ENCODE measurements at regions not wholly inside any gene's neighbourhood (a gene's known extent, or its start where the extent isn't known, plus 50 kb on each side); places are given as distances from the start of the nearest gene placed in this dataset.
"Not testable (repeated sequence)": the region's sequence is repeated elsewhere in the genome, so short reads cannot be mapped to it uniquely, and the experiment has no call there.

DNA sequence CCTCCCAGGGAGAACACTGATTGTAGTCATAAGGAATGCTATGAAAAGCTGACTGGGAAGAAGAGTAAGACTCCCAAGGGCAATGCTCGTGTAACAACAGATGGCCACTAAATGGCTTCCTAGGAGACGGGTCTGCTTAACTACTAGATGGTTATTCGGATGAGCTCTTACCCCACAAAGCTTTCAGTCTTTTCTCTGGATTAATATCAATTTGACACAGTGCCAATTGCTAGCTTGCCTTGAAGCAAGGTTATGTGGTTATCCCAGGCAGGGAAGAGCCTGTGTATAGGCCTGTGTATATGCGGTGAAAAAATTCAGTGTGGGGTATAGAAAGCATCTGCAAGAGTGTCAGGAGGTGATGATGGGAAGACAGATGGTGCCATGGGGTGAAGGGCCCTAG lies 86.4 kb upstream of the NOX3 start:
- H3K27ac ChIP-seq (ENCODE audit: low read depth, low read length), result no peak overlapping the region
- WGBS, 3 donors, result 74 to 85% (median 82%) methylated on average over 4 of the region's 4 CpGs

DNA sequence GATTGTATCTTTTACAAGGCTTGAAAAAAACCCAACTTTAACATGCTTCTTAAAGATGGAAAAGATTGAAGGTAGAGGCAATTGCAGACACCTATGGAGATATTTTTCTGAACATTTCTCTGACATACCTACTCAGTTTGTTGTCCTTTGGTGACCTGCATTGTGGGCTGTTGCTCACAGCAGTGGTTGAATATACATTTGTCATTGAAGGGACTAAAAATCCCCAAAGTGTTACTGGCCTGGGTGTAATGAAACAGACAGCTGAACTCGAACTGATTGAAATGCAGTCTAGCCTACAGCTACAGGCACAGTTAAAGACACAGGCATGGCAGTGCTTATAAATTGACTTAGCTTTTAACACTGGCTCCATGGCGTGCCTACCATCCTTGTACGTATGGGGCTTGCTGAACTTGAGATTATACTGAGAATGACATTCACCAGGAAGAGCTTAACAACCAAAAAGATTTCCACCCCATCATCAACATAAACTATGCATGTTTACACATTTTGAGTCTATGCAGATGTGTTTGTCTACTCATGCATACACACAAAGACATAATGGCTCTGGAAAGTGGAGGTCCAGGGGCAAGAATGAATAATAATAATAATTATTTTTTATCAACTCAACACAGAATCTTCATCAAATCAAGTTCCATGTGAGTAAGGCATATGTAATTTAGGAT lies 83.2 kb upstream of the NOX3 start:
- 74 to 89% (median 85%) methylated on average over 3 of the region's 3 CpGs for WGBS, 3 donors
- H3K27ac ChIP-seq (ENCODE audit: low read depth, low read length), result no peak overlapping the region

DNA sequence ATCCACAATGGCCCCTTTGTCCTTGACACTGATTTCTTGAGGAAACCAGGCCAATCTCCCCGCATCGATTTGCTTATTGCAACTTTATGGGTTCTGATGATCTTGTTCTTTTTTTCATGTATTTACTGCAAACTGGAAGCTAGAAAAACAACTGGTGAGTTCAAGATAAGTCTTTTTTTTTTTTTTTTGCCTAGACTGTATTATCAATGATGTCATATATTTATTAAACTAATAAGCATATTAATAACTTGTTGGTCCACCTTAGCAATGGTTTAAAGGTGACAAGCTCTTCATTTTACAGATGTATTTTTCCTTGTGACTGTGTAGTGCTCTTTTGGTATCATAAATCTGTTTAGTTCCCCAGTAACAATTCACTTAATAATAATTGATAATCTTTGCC lies 79.0 kb upstream of the NOX3 start:
- 96% methylated on average over 2 of the region's 2 CpGs for WGBS, 3 donors
- H3K27ac ChIP-seq (ENCODE audit: low read depth, low read length), result no peak overlapping the region

DNA sequence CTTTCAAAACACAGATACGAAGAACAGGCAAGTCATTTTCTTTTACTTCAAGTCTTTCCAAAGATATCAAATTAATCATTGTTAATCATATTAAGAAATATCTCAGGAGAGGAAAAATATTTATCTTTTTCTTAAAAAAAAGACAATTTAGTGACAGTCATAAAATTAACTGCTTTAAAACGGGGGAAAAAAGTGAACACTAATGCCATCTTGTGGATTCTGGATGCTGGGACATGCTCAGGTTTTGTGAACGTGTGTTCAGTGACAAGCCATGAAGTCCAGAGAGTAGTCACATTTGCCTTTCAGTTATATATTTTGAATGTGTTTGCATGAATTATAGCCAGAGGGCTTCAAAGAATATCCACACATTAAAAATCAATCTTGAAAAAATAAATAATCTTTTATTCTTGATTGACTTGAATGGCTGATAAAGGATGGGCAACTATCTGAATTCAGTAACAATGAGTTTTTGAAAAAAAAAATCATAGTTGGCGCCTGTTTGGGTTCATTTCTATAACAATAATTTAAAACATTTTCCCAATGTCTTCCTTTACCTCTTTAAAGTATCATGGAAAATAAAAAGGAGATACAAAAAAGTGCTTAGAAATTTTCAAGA lies 74.7 kb upstream of the NOX3 start:
- H3K27ac ChIP-seq (ENCODE audit: low read depth, low read length), result no peak overlapping the region
- WGBS, 3 donors, result 35 to 45% (median 45%) methylated on average over 4 of the region's 4 CpGs

DNA sequence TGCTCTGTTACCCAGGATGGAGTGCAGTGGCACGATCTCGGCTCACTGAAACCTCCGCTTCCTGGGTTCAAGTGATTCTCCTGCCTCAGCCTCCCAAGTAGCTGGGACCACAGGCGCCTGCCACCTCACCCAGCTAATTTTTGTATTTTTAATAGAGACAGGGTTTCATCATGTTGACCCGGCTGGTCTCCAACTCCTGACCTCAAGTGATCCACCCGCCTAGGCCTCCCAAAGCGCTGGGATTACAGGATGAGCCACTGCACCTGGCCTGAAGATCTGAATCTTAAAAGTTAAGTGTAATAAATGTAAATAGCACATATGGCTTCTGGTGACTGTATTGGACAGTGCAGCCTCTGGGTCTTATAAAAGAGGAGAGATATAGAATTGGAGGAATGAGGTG lies 74.2 kb upstream of the NOX3 start:
- H3K27ac ChIP-seq (ENCODE audit: low read depth, low read length), result not testable (repeated sequence)
- WGBS, 3 donors, result 92 to 94% (median 94%) methylated on average over 7 of the region's 7 CpGs

DNA sequence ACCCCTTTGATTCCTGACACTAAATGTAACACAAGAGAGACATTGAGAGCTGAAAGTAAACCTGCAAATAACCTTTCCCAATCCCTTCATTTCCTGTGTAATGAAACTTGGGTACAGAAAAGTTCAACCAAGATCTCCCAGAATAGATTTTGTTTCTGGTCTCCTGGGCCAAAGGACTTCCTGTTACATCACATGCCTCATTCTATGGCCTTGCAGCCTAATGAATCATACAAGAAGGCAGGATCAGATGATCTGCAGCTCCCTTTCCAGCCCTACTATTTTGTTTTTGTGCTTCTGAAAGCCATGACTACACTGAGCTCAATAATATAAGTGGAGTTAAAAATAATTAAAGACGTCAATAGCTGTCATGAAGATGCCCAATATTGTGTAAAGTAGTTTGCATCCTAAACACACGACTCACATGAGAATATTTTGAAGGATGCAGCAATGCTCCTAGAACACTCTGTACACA lies 73.4 kb upstream of the NOX3 start:
- 44 to 72% (median 50%) methylated on average over 2 of the region's 2 CpGs for WGBS, 3 donors
- no peak overlapping the region for H3K27ac ChIP-seq (ENCODE audit: low read depth, low read length)

DNA sequence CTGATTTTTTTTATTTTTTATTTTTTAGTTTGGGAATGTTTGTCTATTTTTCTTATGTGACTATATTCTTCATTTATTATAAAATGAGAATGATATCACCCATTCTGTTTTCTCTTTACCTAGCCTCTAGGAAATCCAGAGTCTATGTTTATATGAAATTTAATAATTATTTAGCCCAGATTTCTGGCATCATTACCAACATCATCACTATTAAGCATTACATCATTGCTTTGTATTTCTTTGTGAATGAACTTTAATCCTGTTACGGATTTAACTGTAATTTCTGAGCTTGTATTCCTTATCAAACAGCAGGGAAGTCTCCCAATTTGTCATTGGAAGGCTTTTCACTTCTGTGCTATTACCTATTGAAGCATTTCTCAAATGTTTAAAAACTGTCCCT lies 72.7 kb upstream of the NOX3 start:
- no peak overlapping the region for H3K27ac ChIP-seq (ENCODE audit: low read depth, low read length)
- WGBS, 3 donors, result 79 to 85% (median 80%) methylated on average over 1 of the region's 1 CpG

DNA sequence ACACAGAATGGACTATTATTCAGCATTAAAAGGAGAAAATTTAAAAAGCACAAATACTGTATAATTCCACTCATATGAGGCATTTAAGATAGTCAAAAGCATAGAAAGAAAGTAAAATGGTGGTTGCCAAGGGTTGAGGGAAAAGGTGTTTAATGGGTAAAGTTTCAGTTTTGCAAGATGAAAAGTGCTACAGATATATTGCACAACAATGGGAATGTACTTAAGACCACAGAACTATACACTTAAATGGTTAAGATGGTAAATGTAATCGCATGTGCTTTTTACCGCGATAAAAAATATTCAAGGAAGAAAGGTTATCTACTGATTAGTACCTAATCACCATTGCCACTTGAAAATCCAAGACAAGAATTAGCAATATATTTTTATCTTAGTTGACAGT lies 71.8 kb upstream of the NOX3 start:
- H3K27ac ChIP-seq (ENCODE audit: low read depth, low read length), result no peak overlapping the region
- 84 to 97% (median 90%) methylated on average over 3 of the region's 3 CpGs for WGBS, 3 donors

DNA sequence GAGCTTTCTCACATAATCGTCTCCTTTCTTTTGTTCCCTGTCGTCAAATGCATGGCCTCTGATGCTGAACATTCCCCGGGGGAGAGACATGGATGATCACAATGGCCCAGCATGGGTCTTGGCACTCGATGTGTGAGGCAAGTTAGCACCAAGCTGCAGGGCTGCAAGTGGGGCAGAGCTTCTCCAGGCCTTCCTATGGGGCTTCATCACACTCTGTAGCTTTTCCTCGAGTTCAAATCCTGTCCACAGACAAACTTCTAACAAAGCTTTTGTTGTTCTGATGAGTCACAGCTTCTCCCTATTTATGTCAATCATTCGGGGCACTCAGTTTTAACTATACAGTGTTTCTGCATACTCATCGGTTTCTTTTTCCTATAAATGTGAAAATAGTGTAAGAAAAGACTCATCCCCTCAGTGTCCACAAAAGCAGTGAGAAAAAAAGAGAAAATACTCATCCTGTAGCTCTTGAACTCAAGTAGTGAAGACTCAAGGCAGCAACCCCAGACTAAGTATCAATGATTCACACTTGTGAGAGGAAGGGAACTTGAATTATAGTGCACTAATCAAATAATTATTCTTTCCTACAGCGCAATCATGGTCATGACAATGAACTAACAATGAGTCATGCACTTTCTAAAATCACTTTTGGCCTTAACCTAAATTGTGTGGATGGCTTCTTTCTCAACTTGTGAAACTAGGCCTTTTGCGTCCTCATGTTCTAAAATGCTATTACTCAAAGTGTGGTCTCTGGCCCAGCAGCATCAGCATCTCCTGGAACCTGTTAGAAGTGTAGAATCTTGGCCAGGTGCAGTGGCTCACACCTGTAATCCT lies 68.4 kb upstream of the NOX3 start:
- 62 to 68% (median 66%) methylated on average over 9 of the region's 9 CpGs for WGBS, 3 donors
- H3K27ac ChIP-seq (ENCODE audit: low read depth, low read length), result no peak overlapping the region

DNA sequence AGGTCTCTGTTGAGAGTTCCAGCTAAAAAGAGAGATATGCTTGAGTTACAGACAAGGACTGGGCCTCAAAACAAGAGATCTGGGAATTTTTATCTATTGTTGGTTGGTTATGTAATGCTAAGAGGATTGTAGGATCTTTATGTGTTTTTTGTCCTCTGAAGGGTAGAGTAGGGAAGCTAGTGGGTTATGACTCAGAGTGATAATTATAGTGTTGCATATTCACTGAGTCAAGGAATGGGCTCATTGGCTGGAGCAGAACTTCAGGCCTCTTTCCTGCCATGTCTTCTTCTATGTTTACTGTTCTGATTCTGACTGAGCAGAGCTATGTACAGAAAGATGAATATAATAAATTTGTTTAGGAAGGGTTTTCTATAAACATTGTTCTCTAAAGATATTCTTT lies 66.1 kb upstream of the NOX3 start:
- no peak overlapping the region for H3K27ac ChIP-seq (ENCODE audit: low read depth, low read length)

DNA sequence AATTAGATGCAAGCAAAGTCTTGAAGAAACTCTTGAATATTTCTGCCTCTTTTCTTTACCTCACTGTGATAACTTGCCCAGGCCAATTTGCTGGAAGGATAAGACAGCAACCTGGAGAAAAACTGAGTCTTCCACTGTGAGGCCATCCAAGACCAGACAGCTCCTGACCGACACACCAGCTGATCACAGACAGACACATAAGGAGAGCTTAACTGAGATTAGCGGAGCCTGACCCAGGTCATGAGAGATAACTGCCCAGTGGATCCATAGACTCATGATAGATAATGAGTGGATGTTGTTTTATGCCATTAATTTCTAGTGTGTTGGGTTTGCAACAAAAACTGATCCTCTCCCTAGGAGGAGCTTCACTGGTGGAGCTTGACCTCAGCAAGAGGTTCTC lies 64.4 kb upstream of the NOX3 start:
- WGBS, 3 donors, result 92 to 96% (median 92%) methylated on average over 2 of the region's 2 CpGs
- H3K27ac ChIP-seq (ENCODE audit: low read depth, low read length), result no peak overlapping the region

DNA sequence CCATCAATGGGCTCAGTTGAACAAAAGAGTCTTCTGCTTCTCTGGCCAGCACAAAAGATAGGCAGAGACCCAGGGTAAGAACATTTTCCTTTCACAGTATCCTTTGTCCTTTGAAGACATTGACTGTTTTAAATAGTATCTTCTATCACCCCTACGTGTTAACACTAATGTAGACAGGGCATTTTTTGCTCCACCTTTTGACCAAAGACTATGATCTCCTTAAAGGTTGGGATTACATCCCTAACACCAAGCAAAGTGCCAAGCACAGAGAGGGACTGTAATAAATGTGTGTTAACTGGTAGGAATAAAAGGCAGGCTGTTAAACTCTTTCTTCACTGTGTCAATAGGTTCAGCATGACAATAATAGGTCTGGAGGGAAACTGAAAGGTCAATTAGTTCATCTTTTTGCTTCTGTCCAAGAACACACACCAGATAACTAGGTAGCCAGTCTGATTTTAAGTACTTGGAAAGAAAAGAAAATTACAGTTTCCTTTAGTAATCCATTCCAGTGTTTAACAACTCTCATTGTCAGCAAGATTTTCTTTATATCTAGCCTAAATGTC lies 63.6 kb upstream of the NOX3 start:
- WGBS, 3 donors, result 59 to 82% (median 66%) methylated on average over 1 of the region's 1 CpG
- no peak overlapping the region for H3K27ac ChIP-seq (ENCODE audit: low read depth, low read length)

DNA sequence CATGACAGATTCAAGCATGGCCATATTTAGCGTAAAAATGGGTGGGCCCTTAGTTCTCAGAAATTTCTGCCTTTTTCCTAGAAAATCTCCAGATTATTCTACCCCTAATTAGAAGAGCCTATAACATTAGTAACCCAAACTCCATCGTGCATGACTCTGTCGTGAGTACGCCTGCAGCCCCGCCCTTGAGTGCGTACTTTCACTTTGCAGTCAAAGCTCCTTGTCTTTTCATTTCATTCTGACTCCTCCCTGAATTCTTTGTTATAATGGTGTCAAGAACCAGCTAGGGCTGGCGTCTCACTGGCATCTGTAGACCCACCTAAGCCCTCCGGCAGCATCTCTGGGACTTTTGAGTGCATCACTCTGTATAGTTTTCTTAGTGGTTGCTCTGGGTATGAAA lies 61.7 kb upstream of the NOX3 start:
- no peak overlapping the region for H3K27ac ChIP-seq (ENCODE audit: low read depth, low read length)
- WGBS, 3 donors, result 85 to 91% (median 88%) methylated on average over 8 of the region's 8 CpGs

DNA sequence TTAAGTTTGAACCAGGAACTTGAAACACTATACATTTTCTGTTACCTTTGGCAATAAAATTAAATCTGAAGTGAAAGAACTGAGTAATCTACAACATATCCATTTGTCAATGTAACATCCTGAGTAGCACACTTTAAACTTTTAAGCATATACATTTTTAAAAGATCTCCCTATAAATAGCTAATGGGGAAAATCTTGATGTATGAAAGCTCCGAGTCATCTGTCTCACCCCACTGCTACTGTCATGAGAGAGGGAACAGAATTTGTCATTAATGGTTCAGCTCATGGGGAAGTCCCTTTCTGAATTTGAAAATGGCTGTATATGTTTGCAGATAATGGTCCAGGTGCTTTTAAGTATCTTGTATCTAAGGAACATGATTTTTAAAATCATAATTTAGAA lies 55.2 kb upstream of the NOX3 start:
- no peak overlapping the region for H3K27ac ChIP-seq (ENCODE audit: low read depth, low read length)
- 48 to 97% (median 88%) methylated on average over 1 of the region's 1 CpG for WGBS, 3 donors

DNA sequence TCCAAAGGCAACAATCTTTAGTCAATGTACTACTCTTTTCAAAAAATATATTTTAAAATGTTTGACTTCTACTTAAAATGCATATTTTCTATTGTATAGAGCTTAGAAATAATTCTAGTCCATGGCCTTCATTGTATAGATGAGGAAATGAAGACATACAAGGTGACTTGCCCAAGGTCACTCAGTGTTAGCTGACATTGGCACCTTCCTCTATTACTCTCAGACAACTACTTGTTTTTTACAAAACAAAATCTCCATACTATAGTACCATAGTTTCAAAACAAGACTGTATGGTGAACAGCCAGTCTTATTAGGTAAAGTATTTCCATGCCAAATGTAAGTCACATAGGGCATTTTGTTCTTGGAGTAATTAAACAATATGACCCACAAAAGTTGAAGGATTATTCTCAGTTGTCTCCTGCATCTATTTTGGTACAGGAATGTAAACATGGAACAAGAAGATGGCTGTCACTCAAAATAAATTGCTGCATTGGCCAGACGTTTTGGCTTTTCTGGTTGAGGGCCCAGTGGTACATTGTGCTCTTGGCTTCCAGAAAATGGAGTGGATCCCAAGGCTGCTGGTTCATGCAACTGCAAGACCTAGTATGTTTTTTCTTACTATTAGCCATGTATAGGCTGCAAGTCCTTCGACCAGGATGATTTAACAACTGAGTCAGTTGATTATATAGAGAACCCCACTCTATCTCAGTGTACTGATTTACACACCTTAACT lies 54.3 kb upstream of the NOX3 start:
- no peak overlapping the region for H3K27ac ChIP-seq (ENCODE audit: low read depth, low read length)
- 65 to 72% (median 69%) methylated on average over 2 of the region's 2 CpGs for WGBS, 3 donors

DNA sequence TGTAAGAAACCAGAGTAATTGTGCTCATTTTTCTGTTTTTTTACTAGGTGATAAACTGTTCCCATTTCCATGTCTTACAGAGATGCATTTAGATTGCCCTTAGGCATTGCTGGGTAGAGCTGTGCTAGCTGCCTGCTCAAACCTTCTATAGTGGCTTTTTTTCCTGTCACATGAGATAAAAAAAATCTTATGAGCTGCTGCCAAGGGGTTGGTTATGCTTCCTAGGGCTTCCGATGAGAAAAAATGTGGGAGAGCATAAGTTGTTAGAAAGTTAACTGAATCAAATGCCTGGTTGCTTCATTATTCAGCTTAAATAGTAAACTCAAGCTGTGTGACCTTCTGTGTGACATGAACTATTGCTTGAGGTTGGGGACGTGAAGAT lies 50.0 kb upstream of the NOX3 start:
- no peak overlapping the region for H3K27ac ChIP-seq (ENCODE audit: low read depth, low read length)
- WGBS, 3 donors, result 36 to 55% (median 55%) methylated on average over 2 of the region's 2 CpGs
